ENCODE measurements at regions not wholly inside any gene's neighbourhood (a gene's known extent, or its start where the extent isn't known, plus 50 kb on each side); places are given as distances from the start of the nearest gene placed in this dataset.
"Not testable (repeated sequence)": the region's sequence is repeated elsewhere in the genome, so short reads cannot be mapped to it uniquely, and the experiment has no call there.

DNA sequence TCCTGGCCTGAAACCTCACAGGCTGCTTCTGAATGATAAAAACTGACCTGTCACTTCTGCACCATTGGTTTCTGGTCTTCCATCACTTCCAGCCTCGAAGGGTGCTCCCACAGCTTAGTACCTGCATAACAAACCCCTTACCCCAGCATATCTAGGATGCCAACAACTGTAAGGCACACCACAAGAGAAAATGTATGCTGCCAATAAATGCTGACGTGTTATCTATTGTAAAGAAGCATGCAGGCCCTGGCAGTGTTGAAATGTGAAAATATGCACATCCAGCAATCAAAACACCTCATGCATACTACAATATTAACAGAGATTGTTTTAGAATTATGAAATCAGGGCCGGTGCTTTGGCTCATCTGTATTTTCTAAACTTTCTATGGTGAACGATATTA, 242.0 kb upstream of the NSMCE3 start:
- DNase-seq (ENCODE audit: low spot score): no peak

DNA sequence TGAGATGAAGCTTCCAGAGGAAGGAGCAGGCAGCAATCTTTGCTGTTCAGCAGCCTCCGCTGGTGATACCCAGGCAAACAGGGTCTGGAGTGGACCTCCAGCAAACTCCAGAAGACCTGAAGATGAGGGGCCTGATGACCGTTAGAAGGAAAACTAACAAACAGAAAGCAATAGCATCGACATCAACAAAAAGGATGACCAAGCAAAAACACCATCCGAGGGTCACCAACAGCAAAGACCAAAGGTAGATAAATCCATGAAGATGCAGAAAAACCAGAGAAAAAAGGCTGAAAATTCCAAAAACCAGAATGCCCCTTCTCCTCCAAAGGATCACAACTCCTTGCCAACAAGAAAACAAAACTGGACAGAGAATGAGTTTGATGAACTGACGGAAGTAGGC, 235.9 kb upstream of the NSMCE3 start:
- not testable (repeated sequence) for DNase-seq (ENCODE audit: low spot score)

DNA sequence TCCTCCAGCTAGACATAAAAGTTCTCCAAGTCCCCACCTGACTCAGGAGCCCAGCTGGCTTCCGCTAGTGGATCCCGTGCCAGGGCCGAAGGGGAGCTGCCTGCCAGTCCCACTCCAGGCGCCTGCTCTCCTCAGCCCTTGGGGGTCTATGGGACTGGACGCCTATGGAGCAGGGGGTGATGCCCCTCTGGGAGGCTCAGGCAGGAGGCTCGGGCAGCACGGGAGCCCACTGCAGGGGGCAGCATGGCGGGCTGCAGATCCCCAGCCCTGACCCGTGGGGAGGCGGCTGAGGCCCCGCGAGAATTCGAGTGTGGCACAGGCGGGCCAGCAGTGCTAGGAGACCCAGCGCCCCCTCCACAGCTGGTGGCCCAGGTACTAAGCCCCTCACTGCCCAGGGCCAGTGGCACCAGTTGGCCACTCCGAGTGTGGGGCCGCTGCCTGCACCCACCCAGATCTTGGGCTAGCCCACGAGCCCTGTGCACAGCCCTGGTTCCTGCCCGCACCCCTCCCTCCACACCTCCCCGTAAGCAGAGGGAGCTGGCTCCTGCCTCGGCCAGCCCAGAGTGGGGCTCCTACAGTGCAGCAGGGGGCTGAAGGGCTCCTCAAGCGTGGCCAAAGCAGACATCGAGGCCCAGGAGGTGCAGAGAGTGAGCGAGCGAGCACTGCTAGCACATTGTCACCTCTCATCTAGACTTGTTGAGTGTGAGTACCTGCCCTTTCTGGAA, 221.3 kb upstream of the NSMCE3 start:
- DNase-seq (ENCODE audit: low spot score): no peak

DNA sequence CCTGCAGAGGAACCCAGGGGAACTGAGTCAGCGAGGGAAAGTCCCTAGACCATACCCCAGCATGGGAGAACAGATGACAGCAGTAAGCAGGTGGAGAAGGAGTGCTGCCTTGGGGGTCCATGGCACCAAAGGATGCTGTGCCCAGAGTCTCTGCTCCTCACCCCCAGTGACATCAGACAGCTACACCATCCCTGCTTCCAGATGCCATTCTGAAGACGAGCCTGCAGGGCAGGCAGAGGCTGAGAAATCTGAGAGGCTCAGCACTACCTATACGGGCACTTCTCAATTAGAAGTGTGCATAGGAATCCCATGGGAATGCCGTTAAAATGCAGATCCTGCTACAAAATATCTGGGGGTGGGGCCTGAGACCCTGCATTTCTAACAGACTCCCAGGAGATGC, 211.3 kb upstream of the NSMCE3 start:
- DNase-seq (ENCODE audit: low spot score): no peak

DNA sequence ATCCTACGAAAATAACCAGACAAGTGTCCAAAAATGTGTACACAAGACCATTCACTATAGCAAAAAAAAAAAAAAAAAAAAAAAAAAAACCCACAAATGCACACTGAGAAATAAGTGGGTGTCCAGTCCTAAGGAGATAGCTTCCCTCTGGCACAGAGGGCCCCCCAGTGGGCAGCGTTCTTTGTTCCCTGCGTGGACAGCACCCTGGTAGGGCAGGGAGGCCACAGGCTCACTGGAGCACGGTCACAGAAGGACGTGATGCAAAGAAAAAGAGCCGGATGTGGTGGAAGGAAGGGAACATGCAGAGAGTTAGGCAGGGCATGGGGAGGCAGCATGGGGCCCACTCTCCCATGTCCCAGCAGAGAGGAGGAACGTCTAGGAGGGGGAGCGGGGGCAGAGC, 210.7 kb upstream of the NSMCE3 start:
- DNase-seq (ENCODE audit: low spot score): no peak

DNA sequence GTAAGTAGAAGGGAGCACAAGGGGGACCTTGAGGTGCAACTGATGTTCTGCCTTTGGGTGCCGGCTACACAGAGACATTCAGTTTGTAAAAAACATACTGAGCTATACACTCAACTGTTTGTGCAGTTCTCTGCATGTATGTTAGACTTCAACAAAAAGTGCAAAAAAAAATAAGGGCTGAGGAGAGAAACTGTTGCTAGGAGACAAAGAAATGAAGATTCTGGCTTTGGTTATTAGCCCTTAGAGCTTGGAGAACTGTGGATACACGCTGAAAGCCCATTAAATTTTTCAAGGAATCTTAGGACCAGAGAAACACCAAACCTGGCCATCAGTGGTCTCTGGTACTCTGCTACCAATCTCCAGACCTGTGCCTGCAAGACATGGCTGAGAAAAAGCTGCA, 207.6 kb upstream of the NSMCE3 start:
- DNase-seq (ENCODE audit: low spot score): no peak

DNA sequence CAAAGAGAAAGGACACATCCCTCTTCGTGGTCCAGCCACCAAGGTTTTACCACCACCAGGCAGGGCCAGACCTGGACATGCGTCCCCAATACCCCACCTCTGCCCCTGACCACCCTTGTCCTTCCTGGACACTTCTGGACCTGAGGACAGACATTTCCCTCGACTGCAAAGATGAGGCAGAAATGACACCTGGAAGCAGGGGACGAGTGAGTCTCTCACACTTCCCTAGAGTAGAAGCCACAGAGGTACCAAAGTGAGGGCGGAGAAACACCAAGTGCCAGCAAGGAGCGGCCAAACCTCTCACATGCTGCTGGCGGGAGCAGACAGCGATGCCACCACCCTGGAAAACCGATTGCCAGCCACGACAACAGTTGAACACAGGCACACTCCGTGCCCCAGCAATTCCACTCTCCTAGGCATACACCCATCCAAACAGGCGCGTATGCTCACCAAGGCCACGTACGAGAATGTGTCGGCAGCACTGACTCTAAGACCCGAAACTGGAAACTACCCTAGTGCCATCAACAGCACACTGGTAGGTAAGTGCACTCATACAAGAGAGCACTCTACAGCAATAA, 207.0 kb upstream of the NSMCE3 start:
- no peak for DNase-seq (ENCODE audit: low spot score)

DNA sequence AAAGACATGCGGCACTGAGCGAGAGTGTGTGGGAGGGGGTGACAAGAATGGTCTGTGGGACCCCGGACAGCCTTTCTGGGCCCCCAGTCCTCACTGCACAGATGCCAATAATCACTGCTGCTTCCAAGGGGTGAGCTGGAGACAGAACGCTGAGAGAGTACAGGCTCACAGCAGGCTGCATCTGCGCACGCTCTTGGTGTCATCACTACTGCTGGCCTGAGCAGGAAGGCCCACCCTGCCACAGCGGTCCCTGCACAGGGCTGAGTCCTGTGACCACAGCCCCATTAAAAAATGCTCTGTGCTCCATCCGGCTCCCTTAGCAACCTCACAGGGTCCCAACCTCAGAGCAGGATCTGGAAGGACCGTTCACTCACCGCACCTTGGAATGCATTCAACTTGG, 205.5 kb upstream of the NSMCE3 start:
- no peak for DNase-seq (ENCODE audit: low spot score)

DNA sequence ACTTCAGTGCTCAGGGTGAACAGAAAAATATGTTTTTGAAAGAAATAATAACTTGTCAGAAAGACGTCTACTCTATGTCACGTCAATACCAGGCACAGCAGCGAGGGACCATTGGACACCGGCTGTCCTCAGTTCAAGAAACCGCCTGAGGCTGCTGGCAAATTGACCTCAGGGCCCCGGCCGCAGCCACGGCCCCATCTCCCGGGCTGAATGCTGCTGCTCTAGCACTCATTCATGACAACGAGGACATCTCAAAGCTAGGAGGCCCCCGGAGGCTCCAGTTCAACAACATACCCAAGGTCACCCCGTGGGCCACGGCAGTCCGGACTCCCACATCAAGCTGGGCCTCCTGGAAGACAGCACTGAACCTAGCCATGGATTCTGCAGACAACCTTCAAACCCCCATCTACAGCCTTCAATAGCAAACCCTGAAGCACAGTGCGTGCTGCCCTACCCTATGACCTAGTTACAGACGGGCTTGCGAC, 204.0 kb upstream of the NSMCE3 start:
- no peak for DNase-seq (ENCODE audit: low spot score)

DNA sequence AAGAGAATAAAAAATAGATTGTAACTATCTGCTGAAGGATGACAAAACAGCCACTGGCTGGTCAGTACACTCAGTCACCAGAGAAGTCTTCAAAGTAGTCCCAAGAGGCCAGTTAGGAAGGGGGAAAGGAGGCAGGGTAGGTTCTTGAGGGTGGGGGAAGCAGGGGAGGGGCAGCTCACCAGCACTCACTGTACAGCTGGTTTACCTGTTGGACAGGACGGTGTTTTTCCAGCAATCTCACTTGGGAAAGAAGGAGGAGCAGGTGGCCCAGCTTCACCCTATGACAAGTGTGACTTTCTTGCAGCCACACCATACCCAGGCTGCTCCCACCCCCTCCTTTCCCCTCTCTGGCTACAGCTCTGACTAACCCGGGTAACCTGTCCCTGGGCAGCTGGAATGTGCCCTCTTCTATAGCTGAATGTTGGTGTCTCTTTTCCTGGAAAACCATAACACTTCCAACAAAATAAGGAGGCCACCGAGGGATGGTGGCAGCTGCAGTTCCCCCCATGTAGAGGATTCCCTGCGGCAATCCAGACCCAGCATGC, 203.4 kb upstream of the NSMCE3 start:
- no peak for DNase-seq (ENCODE audit: low spot score)

DNA sequence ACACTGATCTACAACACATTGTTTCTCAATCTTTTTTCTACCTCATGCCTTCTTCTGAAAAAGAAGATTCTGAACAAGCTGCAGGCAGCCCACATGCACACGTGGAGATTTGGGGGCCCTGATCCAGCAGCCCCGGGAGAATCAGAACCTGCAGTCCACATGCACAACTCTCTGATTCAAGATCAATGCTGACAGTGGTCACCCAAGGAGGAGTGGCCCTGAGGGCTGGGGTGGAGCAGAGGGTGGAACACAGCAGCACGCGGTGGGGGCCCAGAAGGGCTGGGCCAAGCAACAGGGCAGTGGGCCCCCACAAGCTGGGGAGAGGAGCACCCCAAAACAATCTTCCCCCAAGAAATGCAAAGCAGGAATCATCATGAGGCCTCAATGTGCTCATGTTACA, 202.1 kb upstream of the NSMCE3 start:
- DNase-seq (ENCODE audit: low spot score): no peak

DNA sequence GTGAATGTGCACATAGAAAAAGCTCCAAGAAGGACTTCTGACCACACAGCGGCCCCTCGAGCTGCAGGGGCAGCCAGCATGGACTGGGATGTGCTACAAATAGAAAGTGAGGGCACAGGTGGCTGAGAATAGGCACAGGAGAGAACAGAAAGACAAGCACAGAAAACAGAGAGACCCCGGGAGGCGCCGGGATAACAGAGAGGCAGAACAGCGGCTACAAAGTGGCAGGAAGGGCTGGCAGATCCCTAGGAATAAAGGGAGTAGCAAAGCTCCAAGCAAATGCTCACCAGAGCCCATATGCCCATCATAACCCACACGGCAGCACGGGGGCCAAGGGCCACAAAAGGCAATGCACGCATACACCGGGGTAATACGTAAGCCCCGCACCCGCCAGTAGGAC, 201.7 kb upstream of the NSMCE3 start:
- DNase-seq (ENCODE audit: low spot score): no peak

DNA sequence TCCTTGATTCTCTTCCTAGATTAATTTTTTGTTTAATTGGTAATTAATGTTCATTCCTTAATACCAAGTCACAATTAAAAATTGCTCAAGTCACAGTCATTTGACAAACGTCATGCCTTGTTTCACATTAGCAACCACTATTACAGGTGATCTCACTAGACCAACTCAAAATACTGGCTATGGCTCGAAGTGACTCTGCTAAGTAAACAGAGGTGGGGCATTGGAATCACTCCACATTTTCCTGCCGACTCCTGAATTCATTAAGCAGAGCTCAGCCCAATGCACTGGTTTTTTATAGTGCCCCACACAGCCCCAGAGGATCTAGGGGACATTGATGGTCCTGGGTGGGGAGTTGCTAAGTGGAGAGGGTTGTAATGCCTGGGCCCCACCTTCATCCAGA, 201.2 kb upstream of the NSMCE3 start:
- no peak for DNase-seq (ENCODE audit: low spot score)

DNA sequence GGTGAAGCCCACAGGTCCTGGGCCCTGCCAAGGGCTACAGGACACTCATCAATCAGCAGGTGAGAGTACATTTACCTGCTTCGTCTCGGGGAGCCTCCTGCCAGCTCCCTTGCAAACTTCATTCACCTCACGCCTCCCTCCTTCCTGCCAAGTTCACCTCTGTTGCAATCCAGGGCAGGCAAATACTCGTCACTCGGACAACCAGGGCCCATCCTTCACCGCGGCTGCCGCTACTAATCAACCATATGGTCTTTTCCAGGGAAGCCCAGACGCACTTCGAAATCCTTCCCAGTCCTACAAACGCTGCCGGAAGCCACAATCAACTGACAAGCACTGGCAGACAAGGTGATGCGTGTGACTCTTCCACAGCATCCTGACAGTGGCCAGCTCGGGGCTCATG, 200.7 kb upstream of the NSMCE3 start:
- DNase-seq (ENCODE audit: low spot score): no peak

DNA sequence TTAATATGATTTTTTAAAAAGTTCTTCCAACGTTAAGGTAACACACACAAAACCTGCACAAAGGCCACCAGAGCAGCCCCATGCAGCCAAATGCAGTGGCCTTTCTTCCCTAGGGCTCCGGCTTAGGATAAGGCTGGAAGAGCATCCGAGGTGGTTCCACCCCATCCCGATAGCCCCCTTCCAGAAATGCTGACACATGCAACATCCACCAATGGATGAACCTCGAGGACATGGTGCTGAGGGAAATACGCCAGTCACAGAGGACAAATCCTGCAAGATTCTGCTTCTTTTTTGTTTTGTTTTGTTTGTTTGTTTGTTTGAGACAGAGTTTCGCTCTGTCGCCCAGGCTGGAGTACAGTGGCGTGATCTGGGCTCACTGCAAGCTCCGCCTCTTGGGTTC, 199.3 kb upstream of the NSMCE3 start:
- DNase-seq (ENCODE audit: low spot score): no peak

DNA sequence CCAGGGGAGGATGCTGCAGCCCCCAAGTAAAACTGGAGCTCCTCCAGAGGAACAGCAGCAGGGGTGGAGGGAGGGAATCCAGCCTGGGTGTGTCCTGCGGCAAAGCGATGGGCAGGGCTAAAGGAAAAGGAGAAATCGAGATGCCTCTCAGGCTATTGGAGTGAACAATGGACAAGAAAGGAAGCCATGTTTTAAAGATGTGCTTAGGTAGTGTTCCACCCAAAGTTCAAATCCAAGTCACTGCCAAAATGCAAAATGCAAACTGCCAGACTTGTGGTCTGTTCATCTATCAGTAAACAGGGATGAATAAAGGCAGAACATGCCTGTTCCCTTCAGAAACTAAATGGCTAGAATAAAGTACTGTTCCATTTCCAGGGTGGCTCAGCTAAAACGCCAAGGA, 197.5 kb upstream of the NSMCE3 start:
- DNase-seq (ENCODE audit: low spot score): no peak

DNA sequence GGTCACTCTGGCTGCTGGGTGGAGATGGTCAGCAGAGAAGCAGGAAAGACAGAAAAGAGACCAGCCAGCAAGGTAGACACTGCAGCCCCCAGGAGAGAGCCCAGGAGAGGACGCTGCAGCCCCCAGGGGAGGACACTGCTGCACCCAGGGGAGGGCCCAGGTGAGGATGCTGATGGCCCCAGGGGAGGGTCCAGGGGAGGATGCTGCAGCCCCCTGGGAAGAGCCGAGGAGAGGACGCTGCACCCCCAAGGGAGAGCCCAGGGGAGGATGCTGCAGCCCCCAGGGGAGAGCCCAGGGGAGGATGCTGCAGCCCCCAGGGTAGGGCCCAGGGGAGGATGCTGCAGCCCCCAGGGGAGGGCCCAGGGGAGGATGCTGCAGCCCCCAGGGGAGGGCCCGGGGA, 196.7 kb upstream of the NSMCE3 start:
- no peak for DNase-seq (ENCODE audit: low spot score)

DNA sequence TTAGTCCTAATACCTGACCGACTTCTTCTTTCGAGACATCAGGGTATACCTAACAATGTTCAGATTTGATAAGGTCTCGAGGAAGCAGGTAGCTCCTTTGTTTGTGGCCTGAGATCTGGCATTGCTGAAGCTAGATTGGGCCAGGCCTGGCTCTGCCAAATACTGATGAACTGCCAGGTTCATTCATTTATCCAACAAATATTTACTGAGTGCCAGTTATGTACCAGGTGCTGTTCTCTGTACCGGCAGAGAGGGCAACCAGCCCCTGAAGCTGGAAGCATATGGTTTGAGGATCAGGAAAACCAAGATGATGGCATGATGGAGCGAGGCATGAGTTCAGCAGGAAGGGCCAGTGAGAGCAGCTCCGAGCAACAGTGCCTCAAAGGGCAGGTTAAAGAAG, 196.2 kb upstream of the NSMCE3 start:
- DNase-seq (ENCODE audit: low spot score): no peak

DNA sequence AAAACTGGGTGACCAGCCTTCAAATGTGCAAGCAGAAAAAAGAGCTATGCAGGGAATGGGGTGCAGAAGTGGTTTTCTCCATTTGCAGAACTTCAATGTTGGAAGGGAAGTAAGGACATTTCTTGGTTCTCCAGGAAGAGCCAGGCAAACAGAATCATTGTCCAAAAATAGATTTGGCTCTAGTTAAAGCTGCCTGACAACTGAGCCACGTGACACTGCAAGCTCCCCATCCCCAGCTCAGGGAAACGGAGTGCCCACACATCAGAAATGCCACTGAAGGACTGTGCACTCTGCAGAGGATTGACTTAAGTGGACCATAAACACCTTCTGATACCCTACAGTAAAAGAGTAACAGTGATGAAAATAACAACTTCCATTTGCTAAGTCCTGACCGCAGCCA, 195.6 kb upstream of the NSMCE3 start:
- no peak for DNase-seq (ENCODE audit: low spot score)

DNA sequence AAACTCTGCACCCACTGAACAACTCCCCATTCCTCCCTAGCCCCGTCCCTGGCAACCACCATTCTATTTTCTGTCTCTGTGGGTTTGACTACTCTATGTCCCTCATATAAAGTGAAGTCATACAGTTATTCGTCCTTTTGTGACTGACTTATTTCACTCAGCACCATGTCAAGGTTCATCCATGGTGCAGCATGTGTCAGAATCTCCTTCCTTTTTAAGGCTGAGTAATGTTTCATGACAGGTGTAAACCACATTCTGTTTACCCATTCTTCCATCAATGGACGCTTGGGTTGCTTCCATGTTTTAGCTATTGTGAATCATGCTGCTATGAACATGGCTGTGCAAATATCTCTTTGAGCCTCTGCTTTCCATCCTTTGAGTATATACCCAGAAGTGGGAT, 192.3 kb upstream of the NSMCE3 start:
- no peak for DNase-seq (ENCODE audit: low spot score)

DNA sequence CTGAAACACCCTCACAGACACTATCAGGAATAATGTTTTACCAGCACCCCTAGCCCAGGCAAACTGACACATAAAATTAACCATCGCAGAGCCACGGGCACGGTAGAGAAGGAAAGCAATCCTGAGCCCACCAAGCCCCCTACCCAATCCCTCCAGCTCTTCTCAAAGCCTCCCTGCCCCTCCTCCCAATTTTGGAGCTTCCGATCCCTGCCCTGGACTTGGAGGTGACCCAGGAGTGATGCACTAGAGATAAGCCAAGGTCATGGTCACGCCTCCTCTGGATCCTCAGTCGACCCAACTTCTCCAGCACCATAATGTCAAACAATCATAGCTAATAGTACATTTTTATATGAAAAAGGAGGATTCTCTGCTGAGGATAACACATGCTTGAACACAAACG, 188.7 kb upstream of the NSMCE3 start:
- no peak for DNase-seq (ENCODE audit: low spot score)

DNA sequence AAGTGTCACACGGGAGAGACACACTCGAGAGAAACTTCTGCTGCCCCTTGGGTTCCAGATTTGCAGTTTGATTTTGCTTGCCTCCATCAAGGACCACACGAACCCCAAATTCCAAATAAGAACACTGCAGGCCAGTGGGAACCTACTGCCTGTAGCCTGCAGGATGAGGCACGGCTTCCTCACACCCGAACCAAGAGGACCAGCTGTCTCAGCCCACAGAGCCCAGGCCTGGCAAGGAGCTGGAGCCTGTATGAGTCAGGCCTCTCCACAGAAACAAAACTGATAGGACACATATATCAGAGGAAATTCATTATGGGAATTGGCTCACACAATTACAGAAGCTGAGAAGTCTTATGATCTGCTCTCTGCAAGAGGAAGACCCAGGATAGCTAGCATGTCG, 188.1 kb upstream of the NSMCE3 start:
- DNase-seq (ENCODE audit: low spot score): no peak

DNA sequence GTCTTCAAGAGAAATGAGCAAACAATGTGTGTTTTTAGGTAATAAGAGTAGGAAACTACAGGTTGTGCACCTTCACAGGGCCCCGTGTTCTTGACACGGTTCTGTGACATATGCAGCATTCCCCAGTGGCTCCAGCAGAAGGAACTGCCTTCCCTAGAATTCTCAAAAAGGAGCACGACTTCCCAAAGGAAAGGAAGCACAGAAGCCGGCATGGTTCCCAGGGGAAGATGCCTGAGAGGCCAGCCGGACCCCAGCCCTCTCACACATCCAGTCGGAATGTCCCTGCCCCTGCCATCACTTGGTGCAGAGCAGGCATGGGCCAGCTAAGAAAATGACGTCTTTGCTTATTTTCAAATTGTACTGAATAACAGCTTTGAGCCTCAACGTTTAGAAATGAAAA, 187.3 kb upstream of the NSMCE3 start:
- no peak for DNase-seq (ENCODE audit: low spot score)

DNA sequence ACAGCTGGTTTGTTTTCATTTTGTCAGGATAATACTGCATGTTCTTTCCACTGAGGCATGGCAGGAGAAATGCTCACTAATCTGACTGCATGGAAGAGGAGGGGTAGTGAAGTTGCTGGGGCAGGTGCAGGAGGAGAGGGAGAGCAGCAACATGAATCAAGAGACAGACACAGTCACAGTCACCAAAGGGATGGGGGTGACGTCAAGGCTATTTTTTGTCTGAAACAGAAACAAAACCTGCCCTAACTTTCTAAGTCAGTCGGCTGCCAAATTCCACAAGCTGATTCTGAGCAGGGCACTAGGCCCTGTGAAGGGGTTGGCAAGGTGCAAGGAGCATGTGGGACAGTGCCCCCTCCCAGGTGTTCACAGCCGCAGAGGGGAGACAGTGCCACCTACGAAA, 186.6 kb upstream of the NSMCE3 start:
- DNase-seq (ENCODE audit: low spot score): no peak

Data from A172 (cell line).